Astrocyte (in vitro differentiated cells and primary cell): ENCODE measurements at regions not wholly inside any gene's neighbourhood (a gene's known extent, or its start where the extent isn't known, plus 50 kb on each side); places are given as distances from the start of the nearest gene placed in this dataset.

ENCODE experiments used
- DNase-seq: peaks from one replicate; pipeline ENCODE4 v3.0.0-alpha.2; 2010; ENCODE audit warnings: low read depth
- FAIRE-seq: peaks from 2 replicates; lab custom pipeline; 2011; peaks lifted over from hg19 to GRCh38; lab: Jason Lieb, UNC
- H2AFZ ChIP-seq: 2 replicates; pipeline ENCODE4 v1.6.0; 2012; ENCODE audit warnings: low read depth, low read length, inconsistent platforms
- H3K27ac ChIP-seq: 2 replicates; pipeline ENCODE4 v1.5.1; 2011; ENCODE audit warnings: low read depth, low read length, inconsistent platforms
- H3K27me3 ChIP-seq: 2 replicates; pipeline ENCODE4 v1.6.0; 2011; ENCODE audit warnings: low read length, inconsistent platforms; ENCODE audit not compliant: insufficient read depth
- H3K36me3 ChIP-seq: 2 replicates; pipeline ENCODE4 v1.5.1; 2011; ENCODE audit warnings: low read length, inconsistent platforms; ENCODE audit not compliant: insufficient read depth
- H3K4me1 ChIP-seq: 2 replicates; pipeline ENCODE4 v1.5.1; 2011; ENCODE audit warnings: low read length, inconsistent platforms; ENCODE audit not compliant: insufficient read depth
- H3K4me2 ChIP-seq: 2 replicates; pipeline ENCODE4 v1.6.0; 2012; ENCODE audit warnings: low read length, inconsistent platforms
- H3K4me3 ChIP-seq: 2 replicates; pipeline ENCODE4 v1.5.1; 2011; ENCODE audit warnings: low read depth, mild to moderate bottlenecking, low read length, inconsistent platforms; ENCODE audit not compliant: insufficient read depth
- H3K79me2 ChIP-seq: 2 replicates; pipeline ENCODE4 v1.6.0; 2012; ENCODE audit warnings: mild to moderate bottlenecking, low read length, inconsistent platforms; ENCODE audit not compliant: insufficient read depth
- H3K9ac ChIP-seq: 2 replicates; pipeline ENCODE4 v1.6.0; 2012; ENCODE audit warnings: mild to moderate bottlenecking, low read length, inconsistent platforms
- H3K9me3 ChIP-seq: 2 replicates; pipeline ENCODE4 v1.5.1; 2012; ENCODE audit warnings: low read depth, mild to moderate bottlenecking, low read length, inconsistent platforms; ENCODE audit not compliant: insufficient read depth
- H4K20me1 ChIP-seq: 2 replicates; pipeline ENCODE4 v1.6.0; 2012; ENCODE audit warnings: low read length, inconsistent platforms; ENCODE audit not compliant: insufficient read depth
- H3K27ac Mint-ChIP-seq: one replicate; pipeline ENCODE4 v1.8.0; 2021; ENCODE audit warnings: mild to moderate bottlenecking, mixed read lengths; ENCODE audit not compliant: unreplicated experiment
- H3K27me3 Mint-ChIP-seq: one replicate; pipeline ENCODE4 v1.8.0; 2021; ENCODE audit warnings: low read depth, mixed read lengths; ENCODE audit not compliant: unreplicated experiment
- H3K36me3 Mint-ChIP-seq: one replicate; pipeline ENCODE4 v1.8.0; 2021; ENCODE audit warnings: low read depth, mixed read lengths; ENCODE audit not compliant: unreplicated experiment
- H3K4me1 Mint-ChIP-seq: one replicate; pipeline ENCODE4 v1.8.0; 2021; ENCODE audit warnings: low read depth, mixed read lengths; ENCODE audit not compliant: unreplicated experiment
- H3K4me3 Mint-ChIP-seq: one replicate; pipeline ENCODE4 v1.8.0; 2021; ENCODE audit warnings: mild to moderate bottlenecking, moderate library complexity, mixed read lengths; ENCODE audit not compliant: unreplicated experiment
- H3K9me3 Mint-ChIP-seq: one replicate; pipeline ENCODE4 v1.8.0; 2021; ENCODE audit warnings: mild to moderate bottlenecking, mixed read lengths; ENCODE audit not compliant: unreplicated experiment
- CTCF ChIP-seq: IDR thresholded peaks from 2 replicates; pipeline ENCODE4 v1.5.1; 2011; ENCODE audit warnings: low read depth, mild to moderate bottlenecking, inconsistent platforms, low read length, moderate library complexity; ENCODE audit not compliant: insufficient read depth
- EZH2 ChIP-seq: IDR thresholded peaks from 2 replicates; pipeline ENCODE4 v1.6.1; 2012; ENCODE audit warnings: mild to moderate bottlenecking, low read length, inconsistent platforms; ENCODE audit not compliant: insufficient read depth

GRCh38 chr3:194265505-194265892 lies 85.6 kb downstream of the CPN2 start:
- Mint-ChIP-seq H3K9me3 (no peaks in the 10 kb centered on the region), H3K27ac (no peak overlapping the region), H3K36me3 (no peaks in the 10 kb centered on the region), H3K27me3 (peaks cover 62% of the 10 kb centered on the region), H3K4me1 (peaks cover 4% of the 10 kb centered on the region), H3K4me3 (no peak overlapping the region)
- H3K27ac ChIP-seq: peak overlapping the region; percentile 54
- H3K36me3 ChIP-seq: no peaks in the 10 kb centered on the region
- no peaks in the 10 kb centered on the region for H4K20me1 ChIP-seq
- H3K9ac ChIP-seq: peak overlapping the region; percentile 56
- H3K9me3 ChIP-seq: no peaks in the 10 kb centered on the region
- peak overlapping the region; percentile 68 for H2AFZ ChIP-seq
- no peaks in the 10 kb centered on the region for H3K79me2 ChIP-seq
- H3K27me3 ChIP-seq: peaks cover 12% of the 10 kb centered on the region
- H3K4me3 ChIP-seq: no peak overlapping the region
- TF ChIP-seq EZH2: no peak
- TF ChIP-seq CTCF: no peak
- peaks cover 21% of the 10 kb centered on the region for H3K4me1 ChIP-seq
- FAIRE-seq (no peak), DNase-seq (peak; percentile 99)
- peak overlapping the region; percentile 71 for H3K4me2 ChIP-seq

GRCh38 chr3:194265996-194266964 lies 84.8 kb downstream of the CPN2 start:
- TF ChIP-seq EZH2 (no peak), CTCF (no peak)
- Mint-ChIP-seq H3K9me3 (no peaks in the 10 kb centered on the region), H3K27ac (no peak overlapping the region), H3K4me1 (peaks cover 4% of the 10 kb centered on the region), H3K27me3 (peaks cover 61% of the 10 kb centered on the region), H3K36me3 (no peaks in the 10 kb centered on the region), H3K4me3 (no peak overlapping the region)
- no peak overlapping the region for H3K4me3 ChIP-seq
- no peaks in the 10 kb centered on the region for H3K9me3 ChIP-seq
- H2AFZ ChIP-seq: no peak overlapping the region
- H3K9ac ChIP-seq: peak overlapping the region; percentile 56
- no peak for FAIRE-seq
- H3K4me1 ChIP-seq: peaks cover 29% of the 10 kb centered on the region
- peaks cover 12% of the 10 kb centered on the region for H3K27me3 ChIP-seq
- no peaks in the 10 kb centered on the region for H4K20me1 ChIP-seq
- no peaks in the 10 kb centered on the region for H3K36me3 ChIP-seq
- no peaks in the 10 kb centered on the region for H3K79me2 ChIP-seq
- DNase-seq: no peak
- peak overlapping the region; percentile 54 for H3K27ac ChIP-seq
- H3K4me2 ChIP-seq: peak overlapping the region; percentile 71
